Astrocyte (in vitro differentiated cells and primary cell): ENCODE measurements at regions not wholly inside any gene's neighbourhood (a gene's known extent, or its start where the extent isn't known, plus 50 kb on each side); places are given as distances from the start of the nearest gene placed in this dataset.

Source experiments
- EZH2 ChIP-seq: IDR thresholded peaks from 2 replicates; pipeline ENCODE4 v1.6.1; 2012; ENCODE audit warnings: mild to moderate bottlenecking, low read length, inconsistent platforms; ENCODE audit not compliant: insufficient read depth
- TF ChIP-seq, protein P1 (sequence below): IDR thresholded peaks from 2 replicates; pipeline ENCODE4 v1.5.1; 2011; ENCODE audit warnings: low read depth, mild to moderate bottlenecking, inconsistent platforms, low read length, moderate library complexity; ENCODE audit not compliant: insufficient read depth

DNA sequence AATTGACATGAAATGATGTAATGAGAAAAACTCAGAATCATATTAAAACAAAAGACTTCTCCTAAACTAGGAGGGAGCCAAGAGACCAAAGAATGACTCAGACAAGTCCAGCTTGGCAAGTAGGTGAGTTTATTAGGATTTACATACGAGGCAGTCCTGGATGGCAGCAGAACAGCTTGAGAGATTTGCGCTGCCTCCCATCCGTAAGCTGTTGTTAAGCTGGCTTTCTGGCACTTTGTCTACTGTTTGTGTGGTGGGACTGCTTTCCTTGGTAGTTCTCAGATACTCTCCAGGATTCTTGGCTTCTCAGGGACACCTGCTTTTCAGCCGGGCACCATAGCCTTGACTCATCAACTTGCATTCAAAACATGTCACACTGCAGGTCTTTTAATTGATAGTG, 57.6 kb downstream of the COX7C start:
- TF ChIP-seq, protein P1, sequence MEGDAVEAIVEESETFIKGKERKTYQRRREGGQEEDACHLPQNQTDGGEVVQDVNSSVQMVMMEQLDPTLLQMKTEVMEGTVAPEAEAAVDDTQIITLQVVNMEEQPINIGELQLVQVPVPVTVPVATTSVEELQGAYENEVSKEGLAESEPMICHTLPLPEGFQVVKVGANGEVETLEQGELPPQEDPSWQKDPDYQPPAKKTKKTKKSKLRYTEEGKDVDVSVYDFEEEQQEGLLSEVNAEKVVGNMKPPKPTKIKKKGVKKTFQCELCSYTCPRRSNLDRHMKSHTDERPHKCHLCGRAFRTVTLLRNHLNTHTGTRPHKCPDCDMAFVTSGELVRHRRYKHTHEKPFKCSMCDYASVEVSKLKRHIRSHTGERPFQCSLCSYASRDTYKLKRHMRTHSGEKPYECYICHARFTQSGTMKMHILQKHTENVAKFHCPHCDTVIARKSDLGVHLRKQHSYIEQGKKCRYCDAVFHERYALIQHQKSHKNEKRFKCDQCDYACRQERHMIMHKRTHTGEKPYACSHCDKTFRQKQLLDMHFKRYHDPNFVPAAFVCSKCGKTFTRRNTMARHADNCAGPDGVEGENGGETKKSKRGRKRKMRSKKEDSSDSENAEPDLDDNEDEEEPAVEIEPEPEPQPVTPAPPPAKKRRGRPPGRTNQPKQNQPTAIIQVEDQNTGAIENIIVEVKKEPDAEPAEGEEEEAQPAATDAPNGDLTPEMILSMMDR: no peak
- TF ChIP-seq EZH2: no peak
